NCI-H2196 (cell line): ENCODE measurements at regions not wholly inside any gene's neighbourhood (a gene's known extent, or its start where the extent isn't known, plus 50 kb on each side); places are given as distances from the start of the nearest gene placed in this dataset.

ENCODE experiments used
- DNase-seq: peaks from one replicate; lab custom pipeline; 2025; ENCODE audit not compliant: unreplicated experiment; lab: John Stamatoyannopoulos, UW

GRCh38 chr5:8234179-8234770 is 365.3 kb downstream of the MTRR start:
- no peak for DNase-seq

GRCh38 chr5:8238080-8238479 is 369.1 kb downstream of the MTRR start:
- no peak for DNase-seq

DNA sequence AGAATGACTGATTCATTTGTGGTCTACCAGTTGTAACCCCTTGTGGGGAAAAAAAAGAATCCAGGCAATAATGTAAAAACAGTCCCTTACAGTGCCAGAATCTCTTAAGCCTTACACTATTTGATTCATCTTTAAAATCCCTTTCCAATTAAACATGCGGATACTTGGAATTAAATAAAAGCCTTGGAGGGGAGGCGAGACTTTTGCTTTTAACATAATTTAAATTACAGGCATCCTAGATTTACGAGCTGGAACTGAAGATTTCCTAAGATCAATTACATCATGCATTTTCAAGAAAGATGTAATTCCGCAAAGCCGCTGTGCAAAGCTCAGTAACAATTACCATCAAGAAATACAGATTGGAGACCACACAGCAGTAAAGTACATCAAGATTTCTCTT is 370.2 kb downstream of the MTRR start:
- DNase-seq, result no peak

GRCh38 chr5:8239646-8240045 is 370.7 kb downstream of the MTRR start:
- no peak for DNase-seq

DNA sequence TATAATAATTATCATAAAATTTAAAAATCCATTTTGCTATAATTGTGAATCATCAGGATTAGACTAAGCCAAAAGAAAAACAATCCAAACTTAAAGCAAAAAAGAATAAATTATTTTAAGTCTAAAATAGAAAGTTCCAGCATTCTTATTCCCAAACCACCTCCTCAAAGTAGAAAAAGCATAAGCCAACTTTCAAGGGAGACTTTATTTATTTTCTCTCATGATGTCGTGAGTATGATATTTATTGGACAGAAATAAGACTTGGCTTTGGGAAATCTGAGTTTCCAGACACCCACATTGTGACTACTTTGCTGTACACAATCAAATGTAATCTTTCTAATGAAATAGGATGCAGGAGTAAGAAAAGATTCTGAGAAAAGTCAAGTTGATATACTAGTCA is 372.1 kb downstream of the MTRR start:
- no peak for DNase-seq

DNA sequence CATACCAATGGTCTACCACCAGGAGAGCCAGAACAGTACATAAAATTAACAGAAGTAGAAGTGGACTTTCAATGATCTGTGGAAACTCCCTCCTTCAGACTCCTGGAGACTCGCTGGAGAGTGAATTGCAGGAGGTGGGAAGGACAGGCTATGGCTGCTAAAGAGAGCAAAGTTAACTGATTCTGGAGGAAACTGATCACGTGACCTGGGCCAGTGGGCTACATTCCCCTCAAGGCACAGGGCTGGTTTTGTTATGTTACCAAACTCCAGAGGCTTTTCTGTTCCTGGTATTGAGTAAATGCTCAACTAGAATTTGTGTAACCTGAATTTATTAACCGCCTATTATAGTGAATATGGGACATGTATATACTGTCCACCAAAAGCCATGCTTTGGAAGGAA is 372.6 kb downstream of the MTRR start:
- no peak for DNase-seq

- DNase-seq, result no peak
These were observed 378.3 kb downstream of the MTRR start for GRCh38 chr5:8247049-8247899.

DNA sequence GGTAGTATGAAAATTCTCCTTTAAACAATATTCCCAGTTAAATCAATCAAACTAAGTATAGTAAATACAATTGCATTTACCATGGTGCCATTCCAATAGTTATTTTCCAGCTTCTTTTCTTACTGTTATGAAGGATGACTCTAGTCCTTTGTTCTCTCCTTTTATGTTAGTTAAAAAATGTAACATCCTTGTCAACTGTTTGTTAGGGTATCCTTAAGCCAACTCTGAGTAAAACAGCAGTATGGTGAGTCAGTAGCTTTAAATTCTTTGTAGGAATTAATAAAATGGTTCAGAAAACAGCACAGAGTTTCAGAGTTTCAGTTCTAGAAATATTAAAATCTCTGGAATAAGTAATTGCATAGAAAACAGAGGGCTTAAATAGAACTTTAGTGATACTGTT is 384.4 kb downstream of the MTRR start:
- no peak for DNase-seq

DNA sequence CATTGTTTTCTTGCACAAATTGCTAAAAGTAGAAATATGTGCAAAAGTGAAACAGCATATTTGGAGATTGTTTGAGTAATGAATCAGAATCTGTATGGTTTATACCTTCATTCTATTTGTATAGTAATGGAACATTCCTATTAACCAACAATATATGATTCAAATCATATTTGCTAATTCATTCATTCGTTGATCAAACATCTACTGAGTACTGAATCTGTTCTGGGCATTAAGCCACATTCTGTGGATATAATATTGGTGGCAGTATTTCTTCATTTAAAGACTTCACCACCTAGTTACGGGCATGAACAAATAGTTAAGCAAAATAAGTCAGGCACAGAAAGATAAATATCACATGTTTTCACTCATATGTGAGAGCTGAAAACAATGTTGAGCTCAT is 385.7 kb downstream of the MTRR start:
- no peak for DNase-seq

DNA sequence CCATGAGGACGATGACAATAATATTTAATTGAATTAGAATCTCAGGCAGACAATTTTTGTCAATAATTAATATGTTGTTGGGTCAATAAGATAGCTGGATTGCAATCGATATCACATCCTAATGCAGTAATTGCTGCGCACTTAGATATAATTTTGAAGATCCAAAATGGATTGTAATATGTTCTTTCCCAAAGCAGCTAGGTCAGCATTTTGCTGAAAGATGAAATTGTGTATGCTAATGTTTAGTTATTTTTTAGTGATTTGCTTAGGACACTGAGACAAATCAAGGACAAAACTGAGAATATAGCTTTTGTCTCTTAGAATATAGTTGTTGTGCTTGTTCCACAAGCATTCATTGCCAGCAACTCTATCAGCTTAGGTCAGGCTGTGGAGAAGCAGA is 389.9 kb downstream of the MTRR start:
- no peak for DNase-seq

GRCh38 chr5:8270246-8270645 is 401.3 kb downstream of the MTRR start:
- DNase-seq, result no peak

GRCh38 chr5:8280711-8281363 is 411.9 kb downstream of the MTRR start:
- no peak for DNase-seq

DNA sequence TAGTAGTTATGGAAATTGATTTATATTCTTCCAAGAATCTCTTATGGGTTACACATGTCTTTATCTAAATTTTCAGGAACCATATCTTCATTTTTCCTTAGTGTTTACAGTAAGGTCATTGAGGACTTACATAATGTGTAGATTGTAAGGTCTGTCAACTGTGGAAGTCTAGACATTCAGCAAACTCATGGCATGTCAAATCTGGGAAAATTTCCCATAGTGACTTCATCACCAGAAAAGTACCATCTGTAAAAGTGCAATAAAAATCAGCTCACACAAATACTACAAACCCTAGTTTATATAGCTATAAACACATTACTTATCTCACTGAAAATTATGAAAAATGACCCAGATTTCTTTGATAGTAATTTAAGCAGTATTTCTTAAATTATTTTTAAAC is 419.4 kb downstream of the MTRR start:
- DNase-seq, result no peak

GRCh38 chr5:8288897-8289516 is 420.1 kb downstream of the MTRR start:
- DNase-seq, result no peak

- DNase-seq, result no peak
These were observed 420.8 kb downstream of the MTRR start for GRCh38 chr5:8289779-8290178.

DNA sequence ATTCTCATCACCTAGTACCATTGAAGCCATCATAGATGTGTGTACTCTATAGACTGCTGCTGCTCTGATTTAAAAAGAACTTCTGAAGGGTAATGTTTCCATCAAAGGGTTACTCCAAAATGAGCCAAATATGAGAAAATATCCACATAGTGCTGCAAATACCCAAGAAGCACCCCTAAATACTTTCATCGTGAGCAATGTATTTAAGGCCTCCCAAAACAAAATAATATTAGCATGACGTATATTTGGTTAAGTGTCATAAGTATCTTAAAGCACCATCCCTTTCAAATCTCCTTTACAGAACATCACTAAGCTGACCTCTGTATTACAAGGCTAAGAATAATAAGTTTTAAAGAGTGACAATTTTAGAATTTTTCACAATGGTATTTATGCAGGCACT is 421.8 kb downstream of the MTRR start:
- DNase-seq, result no peak

DNA sequence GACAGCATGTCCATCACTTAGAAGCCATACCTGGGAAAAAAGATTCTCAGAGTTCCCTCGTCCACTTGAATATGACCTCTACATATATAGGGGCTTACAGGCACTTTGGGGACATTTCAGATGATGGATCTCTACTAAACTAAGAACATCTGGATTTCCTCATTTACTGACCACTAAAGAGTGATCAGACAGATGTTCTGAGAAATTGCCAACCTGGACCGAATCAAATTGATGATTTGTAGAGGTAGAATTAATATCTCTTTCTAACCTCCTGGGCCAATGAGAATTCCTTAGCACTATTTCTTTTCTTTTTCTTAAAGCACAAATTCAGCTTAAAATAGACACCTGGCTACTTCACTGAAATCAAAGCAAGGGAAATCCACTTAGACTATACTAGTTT is 422.7 kb downstream of the MTRR start:
- DNase-seq, result no peak

DNA sequence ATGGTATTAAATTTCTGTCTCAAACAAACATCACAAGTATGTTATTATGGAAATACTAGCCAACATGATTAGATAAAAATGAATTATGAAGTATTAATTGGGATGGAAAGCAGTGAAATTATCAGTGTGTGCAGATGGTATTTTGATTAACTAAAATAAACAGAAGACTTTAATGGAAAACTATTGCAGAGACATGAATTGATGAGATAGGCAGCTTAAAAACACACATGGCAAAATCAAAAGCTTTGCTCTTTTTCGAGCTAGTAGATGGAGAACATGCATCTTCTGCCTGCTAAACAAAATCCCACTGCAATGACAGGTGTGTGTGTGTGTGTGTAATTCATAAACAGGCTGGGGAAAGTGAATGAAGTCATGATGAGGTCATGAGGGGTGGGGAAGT is 426.2 kb downstream of the MTRR start:
- DNase-seq, result no peak

DNA sequence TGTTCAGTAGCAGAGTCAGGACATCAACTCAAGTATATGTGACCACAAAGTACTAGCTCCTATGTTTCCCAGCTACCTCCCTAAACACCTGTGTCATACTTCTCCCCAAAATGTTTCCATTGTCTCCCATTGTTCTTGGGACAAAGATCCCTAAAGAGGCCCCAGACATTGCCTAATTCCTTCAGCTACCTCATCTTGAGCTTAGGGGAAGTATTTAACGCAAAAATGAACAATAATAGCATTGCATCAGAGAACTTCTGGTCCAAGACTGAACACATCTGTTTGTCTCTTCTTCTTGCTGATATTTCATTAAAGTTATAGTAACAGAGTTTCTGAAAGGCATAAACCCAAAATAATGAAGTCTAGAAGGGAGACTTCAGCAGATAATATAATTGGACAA is 430.8 kb downstream of the MTRR start:
- DNase-seq, result no peak

DNA sequence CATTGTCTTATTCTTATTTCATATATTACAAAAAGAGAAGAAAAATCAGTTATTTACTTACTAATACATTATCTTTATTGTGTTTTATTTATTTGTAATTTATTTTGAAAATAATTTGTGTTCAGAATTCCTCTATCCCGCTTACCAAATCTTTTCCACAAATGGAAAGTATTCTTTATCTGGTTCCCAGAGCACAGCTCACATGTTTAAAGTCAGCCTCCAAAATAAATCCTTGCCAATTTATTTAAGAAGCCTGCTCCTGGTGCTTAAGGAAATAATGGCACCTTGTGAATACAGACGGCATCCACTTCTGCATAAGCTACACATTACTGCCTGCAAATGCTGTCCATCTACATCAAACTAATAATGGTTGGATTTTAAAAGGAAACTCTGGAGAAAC is 435.4 kb downstream of the MTRR start:
- no peak for DNase-seq

DNA sequence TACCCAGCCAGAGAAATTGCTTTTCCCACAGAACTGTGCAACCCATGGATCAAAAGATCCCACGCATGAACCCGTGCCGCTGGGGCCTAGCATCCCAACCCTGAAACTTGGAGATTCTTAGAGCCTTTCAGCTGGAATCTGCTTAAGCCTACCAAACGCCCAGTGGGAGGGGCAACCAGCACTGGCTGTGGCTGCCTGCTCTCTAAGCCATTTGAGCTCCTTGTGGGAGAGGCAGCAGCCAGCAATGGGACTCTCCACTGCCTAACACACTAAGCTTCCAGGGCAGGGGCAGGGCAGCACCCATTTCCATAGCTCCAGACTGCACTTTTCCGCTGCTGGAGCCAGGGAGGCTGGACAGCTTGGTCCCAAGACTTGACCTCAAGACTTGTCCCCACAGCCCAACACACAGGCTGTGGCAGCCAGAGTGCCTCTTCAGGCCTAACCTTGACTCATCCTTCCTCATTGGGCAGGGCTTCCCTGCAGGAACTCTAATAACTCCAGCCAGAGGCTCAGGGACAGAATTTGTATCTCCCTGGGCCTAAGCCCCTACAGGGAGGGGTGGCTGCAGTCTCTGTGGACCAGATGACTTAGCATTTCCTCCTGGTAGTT is 437.4 kb downstream of the MTRR start:
- no peak for DNase-seq

- DNase-seq, result no peak
These were observed 446.0 kb downstream of the MTRR start for GRCh38 chr5:8314965-8315364.
